ENCODE measurements at regions not wholly inside any gene's neighbourhood (a gene's known extent, or its start where the extent isn't known, plus 50 kb on each side); places are given as distances from the start of the nearest gene placed in this dataset.
A peak's percentile ranks its signal among the peaks of the same experiment; 100 is the strongest.

DNA sequence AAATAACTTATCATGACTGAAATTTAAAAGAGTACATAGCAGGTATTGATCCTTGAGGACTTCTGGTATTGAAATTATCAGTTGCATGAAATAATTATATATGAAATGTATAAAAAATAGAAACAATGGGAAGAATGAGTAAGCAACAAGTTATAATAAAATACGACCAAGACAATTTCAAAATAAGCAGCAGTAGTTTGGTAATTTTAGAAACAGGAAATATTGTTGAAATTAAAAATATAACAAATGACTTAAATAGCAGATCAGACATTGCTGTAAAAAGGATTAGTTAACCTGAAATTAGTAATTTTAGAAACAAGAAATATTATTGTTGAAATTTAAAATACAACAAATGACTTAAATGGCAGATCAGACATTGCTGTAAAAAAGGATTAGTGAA is 152.3 kb downstream of the BTC start:
- no peak for DNase-seq (ENCODE audit: low spot score)

DNA sequence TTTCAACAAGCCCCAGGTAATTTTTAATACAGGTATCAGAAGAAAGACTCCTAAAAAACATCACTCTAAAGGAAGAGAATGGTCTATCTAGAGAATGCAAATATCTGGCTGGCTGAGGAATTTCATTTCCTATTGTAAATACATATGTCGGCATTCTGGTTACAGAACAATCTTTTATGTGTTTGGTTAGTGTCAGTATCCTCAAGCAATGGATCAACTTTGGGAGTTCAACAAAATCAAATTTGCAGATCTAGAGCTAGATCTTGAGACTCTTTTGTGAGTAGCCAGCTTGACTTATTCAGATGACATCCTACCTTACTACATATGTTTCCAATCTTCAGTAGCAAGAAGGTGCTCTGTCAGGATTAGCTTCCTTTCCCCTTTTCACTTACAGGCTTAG is 145.1 kb downstream of the BTC start:
- no peak for DNase-seq (ENCODE audit: low spot score)

- no peak for DNase-seq (ENCODE audit: low spot score)
These were observed 143.1 kb downstream of the BTC start for GRCh38 chr4:74651198-74651597.

GRCh38 chr4:74653331-74654229 is 140.7 kb downstream of the BTC start:
- no peak for DNase-seq (ENCODE audit: low spot score)

GRCh38 chr4:74654230-74654681 is 140.1 kb downstream of the BTC start:
- DNase-seq (ENCODE audit: low spot score) = peak; percentile 17

DNA sequence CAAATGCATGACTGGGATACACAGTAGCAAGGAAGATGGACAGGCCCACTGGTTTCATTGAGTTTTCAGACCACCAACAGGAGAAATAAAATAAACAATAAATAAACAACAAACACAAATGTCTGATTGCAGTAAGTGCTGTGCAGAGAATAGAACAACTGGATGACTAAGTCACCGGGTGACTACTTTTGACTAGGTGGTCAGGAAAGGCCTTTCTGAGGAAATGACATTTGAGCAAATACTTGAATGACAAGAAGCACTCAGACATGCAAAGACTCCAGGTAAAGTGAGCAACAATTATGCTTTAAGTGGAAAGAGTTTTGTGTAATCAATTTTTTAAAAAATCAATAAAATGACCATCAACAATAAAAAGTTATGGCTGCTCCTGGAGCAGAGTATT is 137.7 kb downstream of the BTC start:
- DNase-seq (ENCODE audit: low spot score) = no peak

- DNase-seq (ENCODE audit: low spot score) = no peak
These were observed 136.2 kb downstream of the BTC start for GRCh38 chr4:74658116-74658515.

- DNase-seq (ENCODE audit: low spot score) = no peak
These were observed 134.5 kb downstream of the BTC start for GRCh38 chr4:74659576-74660411.

GRCh38 chr4:74660866-74661265 is 133.5 kb downstream of the BTC start:
- DNase-seq (ENCODE audit: low spot score) = no peak

- no peak for DNase-seq (ENCODE audit: low spot score)
These were observed 132.7 kb downstream of the BTC start for GRCh38 chr4:74661427-74662201.

DNA sequence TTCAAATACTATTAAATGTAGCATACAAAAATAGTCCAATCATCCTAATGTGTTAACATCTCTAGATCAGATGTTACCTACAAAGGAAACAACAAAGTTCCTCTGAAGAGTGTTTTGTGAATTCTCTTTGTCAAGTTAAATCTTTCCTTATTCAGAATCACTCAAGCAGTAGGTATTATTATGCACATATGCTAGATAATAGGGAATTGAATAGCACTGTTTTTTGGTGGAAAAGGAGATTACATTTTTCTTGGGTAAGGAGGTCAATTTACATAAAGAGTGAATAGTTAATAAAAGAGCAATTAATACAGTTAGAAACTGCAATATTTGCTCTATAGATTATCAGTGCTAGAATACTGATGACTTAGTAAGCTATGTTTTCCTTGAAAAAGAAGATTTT is 130.7 kb downstream of the BTC start:
- no peak for DNase-seq (ENCODE audit: low spot score)

GRCh38 chr4:74665346-74665745 is 129.0 kb downstream of the BTC start:
- DNase-seq (ENCODE audit: low spot score) = no peak

GRCh38 chr4:74665876-74666275 is 128.4 kb downstream of the BTC start:
- DNase-seq (ENCODE audit: low spot score) = no peak

GRCh38 chr4:74667438-74667837 is 126.9 kb downstream of the BTC start:
- DNase-seq (ENCODE audit: low spot score) = no peak

GRCh38 chr4:74667944-74668343 is 126.4 kb downstream of the BTC start:
- no peak for DNase-seq (ENCODE audit: low spot score)

DNA sequence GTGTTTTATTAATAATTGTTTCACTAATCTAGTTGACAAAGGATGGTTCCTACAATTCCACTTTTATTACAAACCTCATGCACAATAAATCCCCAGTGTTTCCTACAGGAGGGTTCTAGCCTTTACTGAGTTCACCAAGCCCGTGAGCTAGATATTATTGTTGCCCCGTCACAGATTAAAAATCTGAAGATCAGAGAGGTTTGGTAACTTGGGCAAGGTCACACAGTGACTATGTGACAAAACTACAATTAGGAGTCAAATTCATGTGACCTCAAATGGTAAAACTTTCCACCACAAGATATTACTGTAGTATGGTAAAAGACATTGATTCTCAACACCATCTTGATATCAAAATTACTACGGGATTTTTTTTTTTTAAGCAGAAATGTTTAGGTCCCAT is 124.6 kb downstream of the BTC start:
- DNase-seq (ENCODE audit: low spot score) = no peak

- DNase-seq (ENCODE audit: low spot score) = no peak
These were observed 123.7 kb downstream of the BTC start for GRCh38 chr4:74670583-74670982.

GRCh38 chr4:74671080-74671698 is 123.1 kb downstream of the BTC start:
- no peak for DNase-seq (ENCODE audit: low spot score)

DNA sequence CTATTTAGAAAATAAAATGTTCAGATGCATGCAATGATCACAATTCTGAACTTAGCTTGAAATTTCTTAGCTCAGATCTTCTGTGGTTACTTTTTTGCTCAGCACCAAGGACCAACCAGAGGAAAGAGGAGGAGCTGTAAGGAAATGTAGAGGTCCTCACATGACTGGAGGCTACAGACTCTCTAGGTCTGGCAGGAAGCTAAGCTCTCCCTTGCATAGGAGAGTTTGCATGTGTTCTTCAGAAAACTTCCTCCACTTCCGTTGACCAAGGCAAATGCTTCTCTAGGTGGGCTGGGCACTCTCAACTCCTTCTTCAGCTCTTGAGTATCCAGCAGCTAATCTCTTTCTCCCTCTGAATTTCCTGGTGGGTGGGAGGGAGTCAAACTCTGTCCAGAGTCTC is 119.6 kb downstream of the BTC start:
- DNase-seq (ENCODE audit: low spot score) = no peak

DNA sequence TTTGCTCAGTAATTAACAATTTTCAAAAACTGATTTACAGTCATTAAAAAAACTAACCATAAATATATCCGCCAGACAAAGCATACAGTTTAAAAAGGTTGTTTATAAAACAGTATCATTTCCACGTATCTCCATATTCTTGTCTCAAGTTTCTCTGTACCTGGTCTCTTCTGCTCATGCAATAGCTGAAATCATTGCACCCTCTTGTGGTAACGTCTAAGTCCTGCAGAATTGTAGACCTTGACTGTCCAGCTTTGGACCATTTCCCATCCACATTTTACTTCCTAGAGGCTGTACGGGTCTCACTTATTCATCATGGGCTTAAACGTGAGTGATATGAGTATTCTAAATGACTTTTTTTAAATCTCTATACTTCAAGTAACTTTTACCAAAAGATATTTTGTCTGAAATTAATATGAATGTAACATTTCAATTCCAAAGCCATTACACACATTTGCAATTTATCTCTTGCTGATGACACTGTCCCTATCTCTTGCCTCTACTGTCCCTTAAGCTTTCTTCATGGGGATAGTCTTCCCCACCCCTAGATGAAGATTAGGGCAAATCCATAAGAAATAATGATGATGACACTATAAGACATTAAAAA is 118.5 kb downstream of the BTC start:
- DNase-seq (ENCODE audit: low spot score) = peak; percentile 15

DNA sequence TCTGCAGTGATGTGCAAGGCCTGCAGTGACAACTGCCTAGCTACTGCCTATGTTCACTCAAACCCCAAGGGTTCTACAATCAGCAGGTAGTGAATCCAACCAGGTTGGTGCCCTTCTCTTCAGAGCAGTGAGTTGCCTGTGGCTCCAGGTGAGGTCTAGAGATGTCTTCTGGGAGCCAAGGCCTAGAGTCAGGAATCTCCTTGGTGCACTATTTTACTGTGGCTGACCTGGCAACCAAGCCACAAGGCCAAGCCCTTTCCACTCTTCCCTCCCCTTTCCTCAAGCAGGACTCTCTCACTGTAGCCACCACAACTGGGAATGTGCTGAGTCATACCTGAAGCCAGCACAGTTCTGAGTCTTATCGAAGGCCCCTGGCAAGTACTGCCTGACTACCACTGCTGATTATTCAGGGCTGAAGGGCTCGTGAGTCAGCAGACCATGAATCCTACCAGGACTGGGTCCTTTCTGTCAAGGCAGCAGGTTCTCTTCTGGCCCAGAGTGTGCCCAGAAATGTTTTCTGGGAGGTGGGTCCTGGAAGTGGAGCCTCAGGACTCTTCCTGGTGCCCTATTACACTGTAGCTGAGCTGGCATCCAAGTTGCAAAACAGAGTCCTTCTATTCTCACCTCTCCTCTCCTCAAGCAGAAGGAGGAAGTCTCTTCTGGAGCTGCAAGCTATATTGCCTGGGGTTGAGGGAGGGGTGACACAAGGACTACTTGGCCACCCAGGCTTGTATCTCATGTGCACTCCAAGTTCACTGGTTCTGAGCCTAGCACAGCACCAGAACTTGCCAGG is 111.6 kb downstream of the BTC start:
- DNase-seq (ENCODE audit: low spot score) = no peak

Data from HuH-7 (cell line).